GM21825 (cell line): ENCODE measurements at regions not wholly inside any gene's neighbourhood (a gene's known extent, or its start where the extent isn't known, plus 50 kb on each side); places are given as distances from the start of the nearest gene placed in this dataset.

Source experiments
- ATAC-seq: cut with Tn5 transposase; IDR thresholded peaks from one replicate; pipeline ENCODE4 v1.9.1; 2021; ENCODE audit warnings: mild to moderate bottlenecking, moderate library complexity; ENCODE audit not compliant: unreplicated experiment

GRCh38 chr2:157179324-157180105 is 78.0 kb upstream of the GALNT5 start:
- ATAC-seq, result no peak

- ATAC-seq, result no peak
These were observed 77.1 kb upstream of the GALNT5 start for GRCh38 chr2:157180359-157180758.

GRCh38 chr2:157181234-157181633 is 76.3 kb upstream of the GALNT5 start:
- ATAC-seq, result no peak

- ATAC-seq, result no peak
These were observed 75.2 kb upstream of the GALNT5 start for GRCh38 chr2:157182204-157182709.

- ATAC-seq, result no peak
These were observed 74.6 kb upstream of the GALNT5 start for GRCh38 chr2:157182834-157183396.

- no peak for ATAC-seq
These were observed 73.2 kb upstream of the GALNT5 start for GRCh38 chr2:157184161-157184895.

- no peak for ATAC-seq
These were observed 71.9 kb upstream of the GALNT5 start for GRCh38 chr2:157185476-157186227.

- no peak for ATAC-seq
These were observed 67.4 kb upstream of the GALNT5 start for GRCh38 chr2:157190151-157190550.

- no peak for ATAC-seq
These were observed 66.3 kb upstream of the GALNT5 start for GRCh38 chr2:157191186-157191585.

- ATAC-seq, result peak; percentile 80
These were observed 64.8 kb upstream of the GALNT5 start for GRCh38 chr2:157192445-157193423.

GRCh38 chr2:157193461-157193860 is 64.0 kb upstream of the GALNT5 start:
- no peak for ATAC-seq

GRCh38 chr2:157194097-157194688 is 63.3 kb upstream of the GALNT5 start:
- ATAC-seq, result peak; percentile 50

- ATAC-seq, result no peak
These were observed 62.7 kb upstream of the GALNT5 start for GRCh38 chr2:157194844-157195243.

GRCh38 chr2:157196956-157197355 is 60.5 kb upstream of the GALNT5 start:
- no peak for ATAC-seq

GRCh38 chr2:157197848-157198247 is 59.7 kb upstream of the GALNT5 start:
- no peak for ATAC-seq

- ATAC-seq, result no peak
These were observed 53.9 kb upstream of the GALNT5 start for GRCh38 chr2:157203651-157204050.

GRCh38 chr2:157204401-157204800 is 53.1 kb upstream of the GALNT5 start:
- ATAC-seq, result no peak

- ATAC-seq, result no peak
These were observed 50.6 kb upstream of the GALNT5 start for GRCh38 chr2:157206916-157207315.
